H7 (cell line): ENCODE measurements at regions not wholly inside any gene's neighbourhood (a gene's known extent, or its start where the extent isn't known, plus 50 kb on each side); places are given as distances from the start of the nearest gene placed in this dataset.

ENCODE experiments used
- DNase-seq: peaks from one replicate; pipeline ENCODE4 v3.0.0; 2012
- H3K27me3 ChIP-seq: 2 replicates; pipeline ENCODE4 v1.6.0; 2011; ENCODE audit warnings: mild to moderate bottlenecking, low read length; ENCODE audit not compliant: control insufficient read depth, insufficient read depth
- H3K36me3 ChIP-seq: replicated peaks from 2 replicates; pipeline ENCODE4 v1.5.1; 2011; ENCODE audit warnings: low read length; ENCODE audit not compliant: control insufficient read depth, insufficient read depth
- H3K4me3 ChIP-seq: 2 replicates; pipeline ENCODE4 v1.5.1; 2011; ENCODE audit warnings: low read depth, mild to moderate bottlenecking, control low read depth, low read length, moderate library complexity; ENCODE audit not compliant: insufficient read depth

GRCh38 chr1:216866714-216867113 is 143.5 kb upstream of the ESRRG start:
- H3K27me3 ChIP-seq: no peaks in the 10 kb centered on the region
- no peak for DNase-seq
- H3K4me3 ChIP-seq: no peak overlapping the region
- no peaks in the 10 kb centered on the region for H3K36me3 ChIP-seq

- Histone ChIP-seq H3K36me3 (no peaks in the 10 kb centered on the region), H3K4me3 (no peak overlapping the region), H3K27me3 (no peaks in the 10 kb centered on the region)
- DNase-seq: no peak
These were observed 132.6 kb upstream of the ESRRG start for GRCh38 chr1:216855810-216856209.

- Histone ChIP-seq H3K36me3 (no peaks in the 10 kb centered on the region), H3K27me3 (no peaks in the 10 kb centered on the region), H3K4me3 (no peak overlapping the region)
- no peak for DNase-seq
These were observed 131.7 kb upstream of the ESRRG start for GRCh38 chr1:216854836-216855484.

DNA sequence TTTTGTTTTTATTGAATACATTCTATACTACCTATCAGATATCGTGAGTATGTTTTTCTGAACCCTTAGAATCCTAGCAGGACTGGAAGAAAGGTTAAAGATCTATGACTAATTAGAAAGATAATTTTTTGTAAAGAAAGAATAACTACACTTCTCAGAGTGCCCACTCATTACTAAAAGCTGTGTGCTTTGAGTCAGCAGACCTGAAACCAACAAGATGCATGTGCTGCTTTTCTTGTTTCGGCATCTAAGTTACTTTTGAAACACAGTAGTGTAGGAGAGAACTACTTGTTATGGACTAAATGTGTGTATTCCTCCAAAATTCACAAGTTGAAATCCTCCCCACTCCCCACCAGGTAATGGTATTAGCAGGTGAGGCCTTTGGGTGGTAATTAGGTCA is 127.8 kb upstream of the ESRRG start:
- Histone ChIP-seq H3K36me3 (no peaks in the 10 kb centered on the region), H3K4me3 (no peak overlapping the region), H3K27me3 (no peaks in the 10 kb centered on the region)
- DNase-seq: no peak

DNA sequence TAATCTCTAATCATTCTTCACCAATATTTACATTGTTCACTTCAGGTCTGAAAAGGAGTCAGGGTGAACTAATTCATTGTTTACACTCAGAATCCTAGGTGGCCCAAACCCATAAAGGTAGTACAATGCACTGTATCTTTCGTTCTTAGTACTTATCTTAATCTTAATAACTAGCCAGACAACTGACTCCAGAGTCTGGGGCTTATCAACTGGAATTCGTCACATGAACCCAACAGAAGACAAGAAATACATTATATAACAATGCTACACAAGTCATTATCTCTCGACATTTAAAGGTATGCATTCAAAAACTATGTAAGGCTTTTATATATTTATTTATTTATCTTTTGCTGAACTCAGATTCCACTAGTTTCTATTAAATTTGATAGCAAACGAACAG is 125.9 kb upstream of the ESRRG start:
- Histone ChIP-seq H3K36me3 (no peaks in the 10 kb centered on the region), H3K27me3 (no peaks in the 10 kb centered on the region), H3K4me3 (no peak overlapping the region)
- DNase-seq: no peak

GRCh38 chr1:216847397-216848036 is 124.3 kb upstream of the ESRRG start:
- H3K4me3 ChIP-seq: no peak overlapping the region
- no peaks in the 10 kb centered on the region for H3K27me3 ChIP-seq
- no peak for DNase-seq
- no peaks in the 10 kb centered on the region for H3K36me3 ChIP-seq

GRCh38 chr1:216846339-216846738 is 123.1 kb upstream of the ESRRG start:
- H3K4me3 ChIP-seq: no peak overlapping the region
- no peak for DNase-seq
- no peaks in the 10 kb centered on the region for H3K27me3 ChIP-seq
- no peaks in the 10 kb centered on the region for H3K36me3 ChIP-seq

DNA sequence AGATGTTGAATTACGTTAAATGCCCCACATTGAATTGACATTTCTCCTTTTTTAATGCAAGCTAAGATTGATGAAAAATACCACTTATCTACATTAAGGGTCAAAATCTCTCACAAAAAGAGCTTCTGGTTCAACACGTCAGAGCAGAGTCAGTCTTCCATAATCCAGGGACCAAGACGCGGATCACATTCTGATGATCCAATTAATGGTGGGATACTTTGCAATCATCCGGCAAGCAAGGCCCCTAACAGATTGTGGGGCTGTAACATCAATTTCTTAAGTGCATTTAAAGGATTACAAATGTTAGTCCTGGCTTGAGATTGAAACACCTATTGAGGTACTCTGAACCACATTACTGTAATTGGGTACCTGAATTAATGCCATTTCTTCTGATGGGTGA is 120.2 kb upstream of the ESRRG start:
- Histone ChIP-seq H3K4me3 (no peak overlapping the region), H3K36me3 (no peaks in the 10 kb centered on the region), H3K27me3 (no peaks in the 10 kb centered on the region)
- DNase-seq: no peak

GRCh38 chr1:216841165-216841564 is 117.9 kb upstream of the ESRRG start:
- H3K27me3 ChIP-seq: no peaks in the 10 kb centered on the region
- no peak overlapping the region for H3K4me3 ChIP-seq
- no peaks in the 10 kb centered on the region for H3K36me3 ChIP-seq
- no peak for DNase-seq

- no peak for DNase-seq
- H3K36me3 ChIP-seq: no peaks in the 10 kb centered on the region
- H3K27me3 ChIP-seq: no peaks in the 10 kb centered on the region
- no peak overlapping the region for H3K4me3 ChIP-seq
These were observed 113.1 kb upstream of the ESRRG start for GRCh38 chr1:216836316-216836715.

DNA sequence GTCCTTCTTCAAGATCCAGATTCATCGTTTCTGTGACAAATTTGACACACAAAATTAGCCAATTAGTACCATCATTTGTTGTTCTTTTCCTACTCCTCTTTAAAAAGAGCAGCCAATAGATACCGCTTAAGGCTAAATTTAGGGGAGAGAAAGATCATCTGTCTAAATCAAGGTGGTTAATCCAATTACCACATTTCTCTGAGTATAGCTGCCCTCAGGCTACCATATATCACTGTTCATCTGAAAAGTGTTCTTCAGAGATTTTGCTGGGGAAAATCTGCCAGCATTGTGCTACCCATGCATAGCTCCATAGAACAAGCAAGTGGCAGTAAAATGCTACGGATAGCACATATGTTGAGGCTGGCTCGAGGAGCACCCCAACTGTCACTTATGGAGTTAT is 110.3 kb upstream of the ESRRG start:
- no peak for DNase-seq
- Histone ChIP-seq H3K4me3 (no peak overlapping the region), H3K36me3 (no peaks in the 10 kb centered on the region), H3K27me3 (no peaks in the 10 kb centered on the region)

DNA sequence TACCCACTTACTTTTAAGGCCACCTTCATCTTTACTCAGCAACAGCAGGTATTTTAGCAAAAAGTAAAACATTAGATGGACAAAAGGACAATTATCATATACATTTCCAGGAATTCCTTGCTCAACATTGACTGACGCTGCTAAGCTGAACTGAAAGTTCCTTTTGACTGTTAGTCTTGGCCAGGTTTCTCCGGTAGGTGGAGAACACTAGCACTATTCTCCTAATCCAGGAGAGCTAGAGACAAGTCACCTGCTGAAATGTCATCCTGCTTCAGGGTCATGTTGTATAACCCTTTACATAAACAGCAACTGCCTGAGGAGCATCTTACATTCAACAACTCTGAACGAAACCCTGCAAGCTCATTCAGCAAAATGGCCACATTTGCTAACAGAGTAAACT is 109.0 kb upstream of the ESRRG start:
- Histone ChIP-seq H3K36me3 (no peaks in the 10 kb centered on the region), H3K27me3 (no peaks in the 10 kb centered on the region), H3K4me3 (no peak overlapping the region)
- DNase-seq: no peak

- H3K4me3 ChIP-seq: no peak overlapping the region
- no peaks in the 10 kb centered on the region for H3K36me3 ChIP-seq
- no peaks in the 10 kb centered on the region for H3K27me3 ChIP-seq
- no peak for DNase-seq
These were observed 107.4 kb upstream of the ESRRG start for GRCh38 chr1:216830424-216831210.

GRCh38 chr1:216827251-216827650 is 104.0 kb upstream of the ESRRG start:
- DNase-seq: no peak
- no peaks in the 10 kb centered on the region for H3K36me3 ChIP-seq
- no peak overlapping the region for H3K4me3 ChIP-seq
- no peaks in the 10 kb centered on the region for H3K27me3 ChIP-seq

- no peaks in the 10 kb centered on the region for H3K36me3 ChIP-seq
- DNase-seq: no peak
- H3K27me3 ChIP-seq: no peaks in the 10 kb centered on the region
- H3K4me3 ChIP-seq: no peak overlapping the region
These were observed 103.4 kb upstream of the ESRRG start for GRCh38 chr1:216826646-216827045.
